ENCODE measurements at regions not wholly inside any gene's neighbourhood (a gene's known extent, or its start where the extent isn't known, plus 50 kb on each side); places are given as distances from the start of the nearest gene placed in this dataset.
"Not testable (repeated sequence)": the region's sequence is repeated elsewhere in the genome, so short reads cannot be mapped to it uniquely, and the experiment has no call there.

GRCh38 chr5:12102151-12102550 lies 197.9 kb upstream of the CTNND2 start:
- DNase-seq (ENCODE audit: low read depth, low spot score) = no peak
- in situ Hi-C loops (cut with HindIII; ENCODE audit: low pct_unique_long_range_greater_than_20kb, low sequenced_read_pairs) = no loop called here

GRCh38 chr5:12100542-12100941 lies 196.3 kb upstream of the CTNND2 start:
- in situ Hi-C loops (cut with HindIII; ENCODE audit: low pct_unique_long_range_greater_than_20kb, low sequenced_read_pairs) = no loop called here
- DNase-seq (ENCODE audit: low read depth, low spot score) = no peak

GRCh38 chr5:12099296-12099695 lies 195.1 kb upstream of the CTNND2 start:
- no peak for DNase-seq (ENCODE audit: low read depth, low spot score)
- in situ Hi-C loops (cut with HindIII; ENCODE audit: low pct_unique_long_range_greater_than_20kb, low sequenced_read_pairs) = no loop called here

GRCh38 chr5:12095808-12096281 lies 191.6 kb upstream of the CTNND2 start:
- in situ Hi-C loops (cut with HindIII; ENCODE audit: low pct_unique_long_range_greater_than_20kb, low sequenced_read_pairs) = no loop called here
- no peak for DNase-seq (ENCODE audit: low read depth, low spot score)

GRCh38 chr5:12093586-12093985 lies 189.3 kb upstream of the CTNND2 start:
- in situ Hi-C loops (cut with HindIII; ENCODE audit: low pct_unique_long_range_greater_than_20kb, low sequenced_read_pairs) = no loop called here
- DNase-seq (ENCODE audit: low read depth, low spot score) = no peak

GRCh38 chr5:12080761-12081160 lies 176.5 kb upstream of the CTNND2 start:
- in situ Hi-C loops (cut with HindIII; ENCODE audit: low pct_unique_long_range_greater_than_20kb, low sequenced_read_pairs) = no loop called here
- DNase-seq (ENCODE audit: low read depth, low spot score) = no peak

- in situ Hi-C loops (cut with HindIII; ENCODE audit: low pct_unique_long_range_greater_than_20kb, low sequenced_read_pairs); DNase-seq (ENCODE audit: low read depth, low spot score): not testable (repeated sequence)
Observed at GRCh38 chr5:12078286-12078685, 174.0 kb upstream of the CTNND2 start.

GRCh38 chr5:12073426-12073825 lies 169.2 kb upstream of the CTNND2 start:
- in situ Hi-C loops (cut with HindIII; ENCODE audit: low pct_unique_long_range_greater_than_20kb, low sequenced_read_pairs) = no loop called here
- DNase-seq (ENCODE audit: low read depth, low spot score) = no peak

GRCh38 chr5:12072441-12072840 lies 168.2 kb upstream of the CTNND2 start:
- in situ Hi-C loops (cut with HindIII; ENCODE audit: low pct_unique_long_range_greater_than_20kb, low sequenced_read_pairs) = no loop called here
- no peak for DNase-seq (ENCODE audit: low read depth, low spot score)

- DNase-seq (ENCODE audit: low read depth, low spot score) = no peak
- in situ Hi-C loops (cut with HindIII; ENCODE audit: low pct_unique_long_range_greater_than_20kb, low sequenced_read_pairs) = no loop called here
Observed at GRCh38 chr5:12071455-12071854, 167.2 kb upstream of the CTNND2 start.

GRCh38 chr5:12023614-12024241 lies 119.5 kb upstream of the CTNND2 start:
- in situ Hi-C loops (cut with HindIII; ENCODE audit: low pct_unique_long_range_greater_than_20kb, low sequenced_read_pairs) = no loop called here
- peak; percentile 83 for DNase-seq (ENCODE audit: low read depth, low spot score)

- in situ Hi-C loops (cut with HindIII; ENCODE audit: low pct_unique_long_range_greater_than_20kb, low sequenced_read_pairs) = no loop called here
- DNase-seq (ENCODE audit: low read depth, low spot score) = no peak
Observed at GRCh38 chr5:12022444-12022843, 118.2 kb upstream of the CTNND2 start.

- in situ Hi-C loops (cut with HindIII; ENCODE audit: low pct_unique_long_range_greater_than_20kb, low sequenced_read_pairs) = no loop called here
- no peak for DNase-seq (ENCODE audit: low read depth, low spot score)
Observed at GRCh38 chr5:12019306-12019705, 115.1 kb upstream of the CTNND2 start.

GRCh38 chr5:12017007-12017406 lies 112.8 kb upstream of the CTNND2 start:
- DNase-seq (ENCODE audit: low read depth, low spot score) = no peak
- in situ Hi-C loops (cut with HindIII; ENCODE audit: low pct_unique_long_range_greater_than_20kb, low sequenced_read_pairs) = no loop called here

- in situ Hi-C loops (cut with HindIII; ENCODE audit: low pct_unique_long_range_greater_than_20kb, low sequenced_read_pairs) = no loop called here
- no peak for DNase-seq (ENCODE audit: low read depth, low spot score)
Observed at GRCh38 chr5:12016159-12016746, 112.0 kb upstream of the CTNND2 start.

GRCh38 chr5:12013351-12013750 lies 109.1 kb upstream of the CTNND2 start:
- in situ Hi-C loops (cut with HindIII; ENCODE audit: low pct_unique_long_range_greater_than_20kb, low sequenced_read_pairs) = no loop called here
- no peak for DNase-seq (ENCODE audit: low read depth, low spot score)

- DNase-seq (ENCODE audit: low read depth, low spot score) = no peak
- in situ Hi-C loops (cut with HindIII; ENCODE audit: low pct_unique_long_range_greater_than_20kb, low sequenced_read_pairs) = no loop called here
Observed at GRCh38 chr5:12003680-12004079, 99.4 kb upstream of the CTNND2 start.

GRCh38 chr5:11998397-11998796 lies 94.2 kb upstream of the CTNND2 start:
- in situ Hi-C loops (cut with HindIII; ENCODE audit: low pct_unique_long_range_greater_than_20kb, low sequenced_read_pairs) = no loop called here
- no peak for DNase-seq (ENCODE audit: low read depth, low spot score)

GRCh38 chr5:11997942-11998341 lies 93.7 kb upstream of the CTNND2 start:
- in situ Hi-C loops (cut with HindIII; ENCODE audit: low pct_unique_long_range_greater_than_20kb, low sequenced_read_pairs) = no loop called here
- no peak for DNase-seq (ENCODE audit: low read depth, low spot score)

All from SK-MEL-5 (cell line).